HUES64 (cell line): ENCODE measurements at regions not wholly inside any gene's neighbourhood (a gene's known extent, or its start where the extent isn't known, plus 50 kb on each side); places are given as distances from the start of the nearest gene placed in this dataset.

Source experiments
- H3K27ac ChIP-seq: 2 replicates; pipeline ENCODE4 v1.7.0; 2013; ENCODE audit warnings: low read depth, low read length, inconsistent platforms
- H3K27me3 ChIP-seq: 2 replicates; pipeline ENCODE4 v1.6.1; 2013; ENCODE audit warnings: mild to moderate bottlenecking, low read length; ENCODE audit not compliant: insufficient read depth
- H3K36me3 ChIP-seq: 2 replicates; pipeline ENCODE4 v1.6.1; 2013; ENCODE audit warnings: mild to moderate bottlenecking, low read length; ENCODE audit not compliant: insufficient read depth
- H3K4me1 ChIP-seq: 2 replicates; pipeline ENCODE4 v1.6.1; 2013; ENCODE audit warnings: mild to moderate bottlenecking, low read length, moderate library complexity; ENCODE audit not compliant: insufficient read depth
- H3K4me3 ChIP-seq: 2 replicates; pipeline ENCODE4 v1.5.1; 2013; ENCODE audit warnings: mild to moderate bottlenecking, low read length, moderate library complexity
- H3K9ac ChIP-seq: 2 replicates; pipeline ENCODE4 v1.6.1; 2013; ENCODE audit warnings: mild to moderate bottlenecking, low read depth, low read length
- H3K9me3 ChIP-seq: 2 replicates; pipeline ENCODE4 v1.6.1; 2013; ENCODE audit warnings: low read depth, low read length; ENCODE audit not compliant: insufficient read depth
- WGBS: fragments of 150-250, 120-280 bp; methylation state at CpG from one replicate; pipeline ENCODE4 v1.1.7; 2013; ENCODE audit warnings: missing lambda C conversion rate; 5-methylcytosine and 5-hydroxymethylcytosine counted together

DNA sequence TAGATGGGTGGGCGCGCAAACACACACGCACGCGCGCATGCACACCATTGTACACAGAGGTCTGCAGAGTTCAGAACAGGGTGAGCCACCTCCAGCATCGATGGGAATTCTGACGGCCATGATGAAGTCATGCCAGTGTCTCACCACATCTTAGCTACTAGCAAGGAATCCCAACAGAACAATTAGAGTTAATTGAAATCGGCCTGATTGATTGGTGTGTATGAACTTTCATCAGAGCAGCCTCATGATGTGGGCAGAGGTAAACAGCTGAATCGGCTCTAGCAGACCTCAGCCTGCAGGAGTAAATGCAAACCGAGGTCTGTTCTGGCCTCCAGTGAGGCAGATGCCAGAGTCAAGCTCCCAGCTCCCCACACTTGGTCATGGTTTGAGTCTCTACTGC is 200.6 kb downstream of the CBLN1 start:
- Histone ChIP-seq H3K27me3 (no peaks in the 10 kb centered on the region), H3K9ac (no peak overlapping the region), H3K27ac (no peak overlapping the region), H3K4me3 (no peak overlapping the region), H3K36me3 (no peaks in the 10 kb centered on the region), H3K9me3 (peaks cover 9% of the 10 kb centered on the region), H3K4me1 (no peaks in the 10 kb centered on the region; the same call in 1 of the 2 replicates)
- WGBS: 95% methylated on average over 11 of the region's 11 CpGs

DNA sequence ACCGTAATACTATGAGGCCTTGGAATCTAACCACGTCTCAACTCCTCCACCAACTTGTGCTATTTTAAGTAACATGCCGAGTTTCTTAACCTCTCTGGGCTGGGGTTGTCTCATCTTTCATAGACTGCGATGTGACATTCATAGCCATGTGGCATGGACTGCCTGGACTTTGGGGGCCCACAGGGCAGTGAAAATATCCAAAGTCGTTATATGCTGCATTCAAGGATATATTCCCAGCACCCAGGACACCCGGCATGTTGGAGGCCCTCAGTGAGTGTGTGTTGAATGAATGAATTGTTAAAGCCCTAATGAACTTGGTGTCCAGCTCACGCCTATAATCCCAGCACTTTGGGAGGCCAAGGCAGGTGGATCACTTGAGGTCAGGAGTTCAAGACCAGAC is 203.1 kb downstream of the CBLN1 start:
- no peak overlapping the region for H3K9ac ChIP-seq
- 96% methylated on average over 7 of the region's 7 CpGs for WGBS
- H3K27me3 ChIP-seq: no peaks in the 10 kb centered on the region
- H3K27ac ChIP-seq: no peak overlapping the region
- no peaks in the 10 kb centered on the region; the same call in 1 of the 2 replicates for H3K4me1 ChIP-seq
- H3K9me3 ChIP-seq: no peaks in the 10 kb centered on the region
- no peak overlapping the region for H3K4me3 ChIP-seq
- H3K36me3 ChIP-seq: no peaks in the 10 kb centered on the region

DNA sequence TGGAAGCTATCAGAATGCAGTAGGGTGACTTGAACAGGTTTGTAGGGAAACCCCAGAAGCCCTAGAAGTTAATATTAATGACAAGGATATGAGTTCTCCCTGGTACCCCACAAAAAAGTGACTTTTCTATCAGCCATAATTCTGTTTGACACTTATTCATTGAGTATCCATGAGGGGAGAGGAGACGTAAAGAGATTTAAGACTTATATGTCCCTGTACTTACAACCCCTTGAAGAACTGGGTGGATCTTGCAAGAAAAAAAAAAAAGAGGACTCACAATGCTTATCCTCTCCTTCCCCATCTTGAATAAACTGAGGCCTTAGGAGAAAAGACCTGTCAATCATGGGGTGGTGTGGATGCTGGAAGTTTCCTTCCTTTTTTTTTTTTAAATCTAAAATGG is 203.5 kb downstream of the CBLN1 start:
- no peaks in the 10 kb centered on the region for H3K9me3 ChIP-seq

DNA sequence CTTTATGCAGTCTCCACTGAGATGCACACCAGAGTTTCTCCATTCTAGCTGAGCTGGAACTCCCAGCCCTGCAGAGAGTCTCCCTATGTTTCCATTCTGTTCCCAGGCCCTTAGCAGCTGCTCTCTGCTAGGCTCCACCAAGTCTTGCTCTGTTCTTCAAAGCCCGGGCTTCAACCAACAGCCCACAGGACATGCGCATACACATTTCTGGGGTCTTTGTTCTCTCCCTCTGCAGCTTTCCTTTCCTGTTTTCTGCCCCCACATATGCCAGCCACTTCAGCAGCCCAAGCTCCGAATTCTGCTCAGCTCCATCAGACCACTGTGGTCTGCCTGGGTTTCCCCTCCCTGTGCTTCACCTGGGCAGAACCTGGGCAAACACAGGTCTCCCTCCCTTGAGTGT is 205.9 kb downstream of the CBLN1 start:
- 69% methylated on average over 3 of the region's 3 CpGs for WGBS
- Histone ChIP-seq H3K27me3 (no peaks in the 10 kb centered on the region), H3K9me3 (no peaks in the 10 kb centered on the region), H3K27ac (no peak overlapping the region), H3K36me3 (no peaks in the 10 kb centered on the region), H3K9ac (no peak overlapping the region), H3K4me1 (no peaks in the 10 kb centered on the region; the same call in 1 of the 2 replicates), H3K4me3 (no peak overlapping the region)

More for the DNA sequence above, 203.5 kb downstream of the CBLN1 start:
- H3K4me3 ChIP-seq: no peak overlapping the region
- no peak overlapping the region for H3K9ac ChIP-seq
- no CpG with 5 or more reads among the region's 1 CpG for WGBS
- no peaks in the 10 kb centered on the region; the same call in 1 of the 2 replicates for H3K4me1 ChIP-seq
- H3K36me3 ChIP-seq: no peaks in the 10 kb centered on the region
- no peak overlapping the region for H3K27ac ChIP-seq
- H3K27me3 ChIP-seq: no peaks in the 10 kb centered on the region

DNA sequence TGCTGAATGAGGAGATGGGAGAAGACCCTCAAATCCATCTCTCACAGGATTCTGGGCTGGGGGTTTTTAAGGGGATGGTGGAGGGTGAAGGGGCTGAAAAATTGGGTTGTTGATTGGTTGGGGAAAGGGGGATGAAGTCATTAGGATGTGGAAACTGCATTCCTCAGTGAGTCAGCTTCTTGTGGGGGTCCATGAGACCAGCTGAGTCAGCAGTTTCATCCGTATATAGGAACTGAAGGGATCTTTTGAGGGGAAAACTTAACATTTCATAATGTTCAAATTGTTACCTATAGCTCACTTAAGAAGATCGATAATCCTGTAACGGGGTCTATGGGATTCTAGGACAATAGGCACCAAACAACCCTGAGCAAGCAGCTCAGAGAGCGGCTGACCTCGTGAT is 213.4 kb downstream of the CBLN1 start:
- no peaks in the 10 kb centered on the region for H3K9me3 ChIP-seq
- H3K4me1 ChIP-seq: no peaks in the 10 kb centered on the region
- 93% methylated on average over 5 of the region's 5 CpGs for WGBS
- H3K9ac ChIP-seq: no peak overlapping the region
- H3K36me3 ChIP-seq: no peaks in the 10 kb centered on the region
- no peak overlapping the region for H3K4me3 ChIP-seq
- no peaks in the 10 kb centered on the region for H3K27me3 ChIP-seq
- H3K27ac ChIP-seq: no peak overlapping the region

DNA sequence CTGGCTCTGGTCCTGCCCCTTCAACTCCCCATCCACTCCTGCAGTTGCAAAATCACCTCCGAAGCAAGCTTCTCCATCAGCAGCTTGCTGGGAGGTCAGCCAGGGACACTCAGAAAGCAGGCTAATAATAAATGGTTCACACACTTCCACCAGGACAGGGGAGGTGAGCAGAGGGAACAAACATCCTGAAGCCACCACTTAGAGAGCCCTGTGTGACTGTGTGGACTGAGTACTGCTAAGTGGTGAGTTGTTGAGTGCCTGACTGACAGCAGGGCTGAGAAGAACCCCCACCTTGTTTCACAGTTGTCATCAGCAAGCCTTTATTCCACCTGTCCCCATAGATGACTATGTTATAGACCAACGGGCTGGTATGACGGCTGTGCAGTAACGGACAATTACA is 213.9 kb downstream of the CBLN1 start:
- 69% methylated on average over 4 of the region's 4 CpGs for WGBS

DNA sequence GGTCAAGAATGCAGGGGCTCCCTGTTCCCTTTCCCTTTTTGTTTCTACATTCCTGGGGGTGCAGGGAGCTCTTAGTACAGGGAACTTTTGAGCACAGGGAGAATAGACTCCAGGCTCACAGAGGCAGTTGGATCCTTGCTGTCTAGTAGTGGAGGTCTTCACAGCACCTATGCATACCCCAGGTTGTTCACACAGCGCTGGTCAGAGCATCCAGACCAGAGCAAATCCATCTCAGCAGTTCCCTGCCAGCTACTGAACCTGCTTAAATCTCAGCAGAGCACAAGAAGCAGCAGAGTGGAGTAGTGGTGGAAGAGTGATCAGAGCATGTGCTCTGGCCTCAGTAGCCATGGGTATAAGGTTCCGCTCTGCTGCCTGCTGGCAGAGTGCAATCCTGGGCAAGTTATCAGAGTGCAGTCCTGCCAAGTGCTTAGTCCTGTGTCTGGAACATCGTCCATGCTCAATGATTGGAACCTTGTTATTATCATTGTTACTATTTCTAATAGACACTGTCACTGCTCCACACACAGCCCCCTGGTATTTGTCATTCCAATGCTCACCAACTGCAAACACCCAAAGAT is 220.4 kb downstream of the CBLN1 start:
- Histone ChIP-seq H3K4me3 (no peak overlapping the region), H3K27ac (no peak overlapping the region), H3K27me3 (no peaks in the 10 kb centered on the region), H3K9ac (no peak overlapping the region), H3K4me1 (peaks cover 3% of the 10 kb centered on the region; the same call in 1 of the 2 replicates), H3K9me3 (no peaks in the 10 kb centered on the region), H3K36me3 (no peaks in the 10 kb centered on the region)
- WGBS: 88% methylated on average over 3 of the region's 3 CpGs

More for the DNA sequence above, 213.9 kb downstream of the CBLN1 start:
- H3K27me3 ChIP-seq: no peaks in the 10 kb centered on the region
- no peak overlapping the region for H3K4me3 ChIP-seq
- H3K4me1 ChIP-seq: no peaks in the 10 kb centered on the region
- no peaks in the 10 kb centered on the region for H3K9me3 ChIP-seq
- no peak overlapping the region for H3K9ac ChIP-seq
- no peak overlapping the region for H3K27ac ChIP-seq
- no peaks in the 10 kb centered on the region for H3K36me3 ChIP-seq

DNA sequence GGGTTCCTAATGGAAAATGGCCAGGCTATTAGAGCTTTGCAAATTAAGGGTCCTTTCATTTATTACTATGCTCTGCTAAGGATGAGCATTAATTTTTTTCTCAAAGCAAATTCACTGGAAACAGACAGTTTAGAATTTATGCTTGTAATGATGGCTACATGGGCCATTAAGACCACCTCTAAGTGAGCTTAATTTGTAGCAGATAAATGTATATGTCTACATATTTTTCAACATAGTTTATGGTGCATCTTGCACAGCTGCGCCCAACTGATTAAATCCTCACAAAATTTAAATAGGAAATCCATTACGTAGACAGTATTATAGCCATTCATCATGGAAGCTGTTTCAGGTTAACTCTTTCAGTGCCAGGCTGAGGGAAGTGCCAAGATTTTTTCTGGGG is 220.9 kb downstream of the CBLN1 start:
- Histone ChIP-seq H3K36me3 (no peaks in the 10 kb centered on the region), H3K9me3 (no peaks in the 10 kb centered on the region), H3K9ac (no peak overlapping the region), H3K4me3 (no peak overlapping the region), H3K27ac (no peak overlapping the region), H3K27me3 (no peaks in the 10 kb centered on the region), H3K4me1 (peaks cover 6% of the 10 kb centered on the region; the same call in 1 of the 2 replicates)
- 69% methylated on average over 2 of the region's 2 CpGs for WGBS

DNA sequence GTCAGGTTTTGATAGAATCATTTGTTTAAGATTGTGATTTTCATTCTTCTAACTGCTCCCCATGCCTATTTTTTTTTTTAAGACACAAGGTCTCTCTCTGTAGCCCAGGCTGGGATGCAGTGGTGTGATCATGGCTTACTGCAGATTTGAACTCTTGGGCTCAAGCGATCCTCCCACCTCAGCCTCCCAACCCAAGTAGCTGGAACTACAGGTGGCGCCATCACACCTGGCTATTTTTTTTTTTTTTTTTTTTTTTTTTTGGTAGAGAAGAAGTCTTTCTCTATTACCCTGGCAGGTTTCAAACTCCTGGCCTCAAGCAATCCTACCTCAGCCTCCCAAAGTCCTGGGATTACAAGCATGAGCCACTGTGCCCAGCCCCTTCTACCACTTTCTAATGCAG is 223.3 kb downstream of the CBLN1 start:
- Histone ChIP-seq H3K27ac (no peak overlapping the region), H3K36me3 (no peaks in the 10 kb centered on the region), H3K27me3 (no peaks in the 10 kb centered on the region), H3K9me3 (no peaks in the 10 kb centered on the region), H3K9ac (no peak overlapping the region), H3K4me3 (no peak overlapping the region), H3K4me1 (peaks cover 6% of the 10 kb centered on the region; the same call in 1 of the 2 replicates)
- 100% methylated on average over 1 of the region's 2 CpGs for WGBS

DNA sequence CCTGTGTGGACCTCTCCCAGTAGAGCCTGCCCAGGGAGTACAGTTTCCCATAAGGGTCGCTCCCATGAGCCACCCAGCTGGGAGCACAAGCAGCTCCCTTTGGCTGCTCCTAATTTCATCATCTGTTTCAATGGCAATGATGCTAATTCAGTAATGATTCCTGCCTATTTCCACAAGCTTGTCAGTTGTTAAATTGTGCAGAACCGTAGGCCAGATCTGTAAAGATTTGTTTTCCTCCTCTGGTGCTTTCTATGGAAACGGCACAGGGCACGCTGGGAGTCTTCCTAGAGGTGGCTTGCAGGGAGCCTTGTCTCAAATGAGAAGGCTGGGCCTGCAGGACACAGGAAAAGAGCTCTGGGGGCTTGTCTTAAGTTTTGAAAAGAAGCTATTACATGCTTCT is 223.7 kb downstream of the CBLN1 start:
- Histone ChIP-seq H3K4me3 (no peak overlapping the region), H3K36me3 (no peaks in the 10 kb centered on the region), H3K27ac (no peak overlapping the region), H3K9ac (no peak overlapping the region), H3K4me1 (peaks cover 6% of the 10 kb centered on the region; the same call in 1 of the 2 replicates), H3K9me3 (no peaks in the 10 kb centered on the region), H3K27me3 (no peaks in the 10 kb centered on the region)
- WGBS: 88% methylated on average over 4 of the region's 4 CpGs

DNA sequence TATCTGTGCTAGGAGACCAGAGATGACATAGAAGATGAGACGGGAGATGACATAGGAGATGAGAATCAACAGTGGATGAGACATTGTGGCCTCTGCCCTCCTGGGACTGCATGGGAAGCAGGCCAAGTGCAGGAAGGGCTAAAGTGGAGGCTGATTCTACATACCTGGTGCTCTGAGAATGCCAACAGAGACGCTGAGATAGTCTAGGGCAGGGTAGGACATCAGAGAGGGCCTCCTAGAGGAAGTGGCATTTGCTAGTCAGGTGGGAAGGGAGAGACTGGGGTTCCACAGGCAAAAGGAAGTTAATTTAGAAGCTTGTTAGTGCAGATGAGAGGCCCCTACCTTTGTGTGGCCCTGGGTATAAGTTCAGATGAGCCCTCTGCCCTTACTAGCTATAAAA is 224.2 kb downstream of the CBLN1 start:
- H3K4me3 ChIP-seq: no peak overlapping the region
- H3K27me3 ChIP-seq: no peaks in the 10 kb centered on the region
- peaks cover 6% of the 10 kb centered on the region; the same call in 1 of the 2 replicates for H3K4me1 ChIP-seq
- no peaks in the 10 kb centered on the region for H3K36me3 ChIP-seq
- no peaks in the 10 kb centered on the region for H3K9me3 ChIP-seq
- H3K27ac ChIP-seq: no peak overlapping the region
- H3K9ac ChIP-seq: no peak overlapping the region
- WGBS: 90% methylated on average over 2 of the region's 2 CpGs

DNA sequence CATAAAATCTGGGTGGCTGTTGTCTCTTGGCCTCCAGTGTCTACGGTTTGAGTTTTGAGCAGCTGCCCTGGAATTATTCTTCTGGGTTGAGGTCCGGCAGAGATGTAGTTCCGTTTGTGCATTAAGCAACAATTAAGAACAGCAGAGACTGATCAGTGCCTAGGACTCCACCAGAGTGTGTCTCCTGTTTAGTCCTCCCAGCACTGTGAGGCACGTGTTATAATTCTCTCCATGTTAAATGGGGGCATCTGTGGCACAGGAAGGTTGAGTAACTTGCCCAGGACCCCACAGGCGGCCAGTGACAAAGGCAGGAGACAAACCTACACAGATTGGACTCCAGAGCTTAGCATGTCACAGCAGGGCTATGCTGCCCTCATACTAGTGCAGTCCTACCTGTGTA is 225.1 kb downstream of the CBLN1 start:
- Histone ChIP-seq H3K9me3 (no peaks in the 10 kb centered on the region), H3K4me1 (peaks cover 6% of the 10 kb centered on the region; the same call in 1 of the 2 replicates), H3K27me3 (no peaks in the 10 kb centered on the region), H3K4me3 (no peak overlapping the region), H3K27ac (no peak overlapping the region), H3K36me3 (no peaks in the 10 kb centered on the region), H3K9ac (no peak overlapping the region)
- WGBS: 89% methylated on average over 5 of the region's 5 CpGs
